B cell (primary cell): ENCODE measurements at regions not wholly inside any gene's neighbourhood (a gene's known extent, or its start where the extent isn't known, plus 50 kb on each side); places are given as distances from the start of the nearest gene placed in this dataset.

Experiments used
- ATAC-seq: fragments of 200-7000 bp; cut with Tn5 transposase; one replicate; pipeline ENCODE4 v1.10.0; 2021; ENCODE audit warnings: low read depth, mild to moderate bottlenecking, moderate number of reproducible peaks, moderate library complexity
- CTCF ChIA-PET: fragments of 350-600 bp; sonication (Branson Sonifier 250); formaldehyde crosslinking; loops from one replicate; lab custom pipeline; 2021; ENCODE audit warnings: antibody characterized with exemption, inconsistent platforms; lab: Charles Lee
- POLR2A ChIA-PET: fragments of 350-600 bp; sonication (Branson Sonifier 250); formaldehyde crosslinking; loops from one replicate; lab custom pipeline; 2021; ENCODE audit warnings: antibody characterized with exemption; lab: Charles Lee
- DNase-seq: peaks from one replicate; pipeline ENCODE4 v3.0.0; 2013
- H2AFZ ChIP-seq: 2 replicates; pipeline ENCODE4 v1.6.1; 2012; ENCODE audit warnings: mild to moderate bottlenecking, low read depth, low read length; ENCODE audit not compliant: insufficient read depth, poor library complexity, severe bottlenecking
- H3K27ac ChIP-seq, 2 donors: 1 replicate in 1 of 2; 2 replicates in 1 of 2; pipeline ENCODE4 v1.5.1; 2012 to 2013; ENCODE audit warnings: low read length in 2 of 2, mild to moderate bottlenecking in 2 of 2, moderate library complexity in 1 of 2
- H3K27me3 ChIP-seq, 4 experiments: fragments of 200-600 bp in 1 of 4; sonication (generic) in 1 of 4; replicated peaks in 1 of 4; 1 replicate in 2 of 4; 2 replicates in 2 of 4; pipeline versions ENCODE4 v1.6.1 to v1.7.0; 2013 to 2016; ENCODE audit warnings: low read length in 3 of 4, mild to moderate bottlenecking in 2 of 4, mixed read lengths in 1 of 4, moderate library complexity in 1 of 4; ENCODE audit not compliant: insufficient read depth in 4 of 4, control insufficient read depth in 3 of 4; ENCODE audit errors: control extremely low read depth in 1 of 4
- H3K36me3 ChIP-seq, 2 experiments: replicated peaks in 1 of 2; 1 replicate in 1 of 2; 2 replicates in 1 of 2; pipeline versions ENCODE4 v1.6.1 to v1.7.1; 2013; ENCODE audit warnings: low read length in 1 of 2; ENCODE audit not compliant: insufficient read depth in 2 of 2, control insufficient read depth in 1 of 2; ENCODE audit errors: control extremely low read depth in 1 of 2, extremely low read depth in 1 of 2
- H3K4me1 ChIP-seq, 2 donors: fragments of 200-600 bp in 1 of 2; sonication (generic) in 1 of 2; 1 replicate in 1 of 2; 2 replicates in 1 of 2; pipeline versions ENCODE4 v1.5.1 to v1.6.1; 2013 to 2017; ENCODE audit warnings: low read length in 2 of 2; ENCODE audit not compliant: control insufficient read depth in 2 of 2, insufficient read depth in 2 of 2
- H3K4me2 ChIP-seq: replicated peaks from 2 replicates; pipeline ENCODE3; 2012; ENCODE audit warnings: mild to moderate bottlenecking, low read depth, low read length; ENCODE audit not compliant: poor library complexity, severe bottlenecking
- H3K4me3 ChIP-seq, 5 experiments: fragments of 200-600 bp in 1 of 5; sonication (generic) in 1 of 5; 1 replicate in 3 of 5; 2 replicates in 2 of 5; pipeline versions ENCODE4 v1.5.1 to v1.7.0; 2011 to 2016; ENCODE audit warnings: low read length in 4 of 5, mild to moderate bottlenecking in 4 of 5, low read depth in 2 of 5, control low read depth in 1 of 5, moderate library complexity in 1 of 5; ENCODE audit not compliant: insufficient read depth in 1 of 5; ENCODE audit errors: control extremely low read depth in 1 of 5, extremely low read depth in 1 of 5
- H3K79me2 ChIP-seq: fragments of 200-600 bp; sonication (generic); one replicate; pipeline ENCODE4 v1.6.0; 2016; ENCODE audit warnings: low read length; ENCODE audit not compliant: control insufficient read depth, insufficient read depth
- H3K9ac ChIP-seq: fragments of 200-600 bp; sonication (generic); 2 replicates; pipeline ENCODE4 v1.6.1; 2017; ENCODE audit warnings: mild to moderate bottlenecking, low read length, moderate library complexity
- H3K9me3 ChIP-seq, 3 donors: one replicate each; pipeline versions ENCODE4 v1.6.1 to v1.7.1; 2013; ENCODE audit warnings: low read length in 2 of 3; ENCODE audit not compliant: control insufficient read depth in 2 of 3, insufficient read depth in 1 of 3; ENCODE audit errors: control extremely low read depth in 1 of 3
- H4K20me1 ChIP-seq: 2 replicates; pipeline ENCODE4 v1.6.0; 2012; ENCODE audit warnings: mild to moderate bottlenecking, low read length; ENCODE audit not compliant: insufficient read depth, control insufficient read depth, poor library complexity, severe bottlenecking
- H3K27ac Mint-ChIP-seq: one replicate; pipeline ENCODE4 v1.8.0; 2021; ENCODE audit warnings: mixed read lengths
- H3K27me3 Mint-ChIP-seq: one replicate; pipeline ENCODE4 v1.8.0; 2021; ENCODE audit warnings: mixed read lengths
- H3K4me1 Mint-ChIP-seq: one replicate; pipeline ENCODE4 v1.8.0; 2021; ENCODE audit warnings: mixed read lengths
- H3K4me3 Mint-ChIP-seq: one replicate; pipeline ENCODE4 v1.8.0; 2021; ENCODE audit warnings: mixed read lengths
- H3K9me3 Mint-ChIP-seq: one replicate; pipeline ENCODE4 v1.8.0; 2022; ENCODE audit warnings: mixed read lengths; ENCODE audit not compliant: insufficient read depth
- CTCF ChIP-seq: fragments of 200-600 bp; IDR thresholded peaks from one replicate; pipeline ENCODE4 v1.8.0; 2022; ENCODE audit warnings: antibody characterized with exemption, mild to moderate bottlenecking
- EZH2 ChIP-seq: IDR thresholded peaks from 2 replicates; pipeline ENCODE4 v1.6.1; 2012; ENCODE audit warnings: borderline replicate concordance, low read depth, mild to moderate bottlenecking, moderate library complexity, low read length; ENCODE audit not compliant: insufficient read depth, poor library complexity, severe bottlenecking
- WGBS: methylation state at CpG from one replicate; pipeline ENCODE4 v1.1.5; 2013; ENCODE audit warnings: missing lambda C conversion rate; ENCODE audit not compliant: insufficient coverage; 5-methylcytosine and 5-hydroxymethylcytosine counted together
- intact Hi-C: fragments of 100-400 bp; cut with micrococcal nuclease; formaldehyde crosslinking; loops from one replicate; pipeline ENCODE4 v1.10.0; 2022

DNA sequence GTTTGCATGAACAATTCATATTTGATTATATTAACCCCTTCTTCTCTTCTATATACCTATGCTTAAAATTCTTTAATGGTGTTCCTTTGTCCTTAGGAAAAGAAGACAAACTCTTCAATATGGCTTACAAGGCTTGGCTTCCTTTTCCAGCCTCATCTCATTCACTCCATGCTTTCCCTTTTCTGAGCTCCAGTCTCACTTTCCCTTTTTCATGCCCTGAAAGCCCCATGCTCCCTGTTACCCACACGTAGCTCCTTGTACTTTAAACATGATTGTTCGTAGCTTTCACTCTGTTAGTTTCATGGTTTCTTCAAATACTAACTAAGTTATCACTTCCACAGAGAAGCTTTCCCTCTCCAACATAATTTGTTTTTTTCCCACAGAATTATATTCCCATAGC is 161.3 kb downstream of the UBE2E3 start:
- Mint-ChIP-seq H3K9me3 (no peaks in the 10 kb centered on the region), H3K4me1 (no peaks in the 10 kb centered on the region), H3K27ac (no peak overlapping the region), H3K27me3 (no peaks in the 10 kb centered on the region), H3K4me3 (no peak overlapping the region)
- no peaks in the 10 kb centered on the region for H4K20me1 ChIP-seq
- no peaks in the 10 kb centered on the region for H3K79me2 ChIP-seq
- no peaks in the 10 kb centered on the region for H3K4me1 ChIP-seq
- DNase-seq (no peak), ATAC-seq (no peak)
- no peak overlapping the region for H2AFZ ChIP-seq
- intact Hi-C loops = no loop called here
- TF ChIP-seq EZH2 (no peak), CTCF (no peak)
- H3K36me3 ChIP-seq = no peaks in the 10 kb centered on the region
- no peak overlapping the region for H3K4me2 ChIP-seq
- WGBS = 100% methylated on average over 2 of the region's 2 CpGs
- ChIA-PET POLR2A (no interaction called here), CTCF (no interaction called here)
- H3K9ac ChIP-seq = no peak overlapping the region
- H3K9me3 ChIP-seq = peaks cover 0 to 5% (median 0%) of the 10 kb centered on the region in 3 donors
- H3K27ac ChIP-seq = no peak overlapping the region
- H3K4me3 ChIP-seq = no peak overlapping the region
- no peaks in the 10 kb centered on the region for H3K27me3 ChIP-seq

DNA sequence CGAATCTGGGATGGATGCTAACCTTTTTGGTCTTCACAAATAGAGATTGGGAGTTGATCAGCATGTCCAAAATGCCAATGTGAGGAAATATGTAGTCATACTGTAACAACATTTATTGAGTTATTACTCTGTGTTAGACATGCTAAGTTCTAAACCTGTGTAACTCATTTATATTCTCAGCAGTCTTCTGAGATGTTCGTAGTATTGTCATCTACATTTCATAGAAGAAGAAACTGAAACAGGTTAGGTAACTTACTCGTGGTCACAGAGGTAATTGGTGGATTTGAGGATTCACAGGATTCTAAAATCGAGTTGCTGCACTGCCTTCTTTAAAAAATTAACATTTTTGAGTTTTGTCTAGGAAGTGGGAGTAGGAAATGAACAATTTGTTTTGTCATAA is 162.1 kb downstream of the UBE2E3 start:
- Histone ChIP-seq H3K9me3 (peaks cover 0 to 5% (median 0%) of the 10 kb centered on the region in 3 donors), H3K4me3 (no peak overlapping the region), H3K36me3 (no peaks in the 10 kb centered on the region), H3K9ac (no peak overlapping the region), H3K79me2 (no peaks in the 10 kb centered on the region), H2AFZ (no peak overlapping the region), H3K27ac (no peak overlapping the region), H3K4me1 (no peaks in the 10 kb centered on the region), H3K27me3 (no peaks in the 10 kb centered on the region), H3K4me2 (no peak overlapping the region), H4K20me1 (no peaks in the 10 kb centered on the region)
- H3K4me3 Mint-ChIP-seq = no peak overlapping the region
- DNase-seq (no peak), ATAC-seq (no peak)
- WGBS = 71% methylated on average over 1 of the region's 4 CpGs
- ChIA-PET POLR2A (no interaction called here), CTCF (no interaction called here)
- H3K4me1 Mint-ChIP-seq = no peaks in the 10 kb centered on the region
- no peaks in the 10 kb centered on the region for H3K27me3 Mint-ChIP-seq
- no peaks in the 10 kb centered on the region for H3K9me3 Mint-ChIP-seq
- intact Hi-C loops = no loop called here
- TF ChIP-seq CTCF (no peak), EZH2 (no peak)
- H3K27ac Mint-ChIP-seq = no peak overlapping the region
